NCI-H2107 treated with DMSO at 0.1 percent for 48 hours (cell line): ENCODE measurements at regions not wholly inside any gene's neighbourhood (a gene's known extent, or its start where the extent isn't known, plus 50 kb on each side); places are given as distances from the start of the nearest gene placed in this dataset.

Source experiments
- DNase-seq: peaks from one replicate; lab custom pipeline; 2025; ENCODE audit not compliant: unreplicated experiment; lab: John Stamatoyannopoulos, UW

DNA sequence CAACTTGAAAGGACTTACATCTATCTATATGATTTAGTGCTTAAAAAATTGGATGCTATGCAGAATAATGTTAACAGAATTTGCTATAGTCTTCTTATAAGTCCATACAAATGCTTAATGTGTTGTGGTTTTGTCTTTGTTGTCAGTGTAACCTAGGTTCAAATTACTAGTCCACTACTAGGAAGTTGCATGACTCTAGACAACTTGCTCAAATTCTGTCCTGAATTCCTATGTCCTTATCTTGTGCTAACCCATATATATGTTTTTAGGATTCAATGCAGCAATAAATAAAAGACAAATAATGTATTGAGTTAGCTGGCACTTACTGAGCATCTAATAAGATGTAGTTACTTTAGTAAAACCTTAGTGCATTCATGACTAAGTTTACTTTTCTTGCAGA is 276.5 kb upstream of the KCNMB2 start:
- DNase-seq = no peak

DNA sequence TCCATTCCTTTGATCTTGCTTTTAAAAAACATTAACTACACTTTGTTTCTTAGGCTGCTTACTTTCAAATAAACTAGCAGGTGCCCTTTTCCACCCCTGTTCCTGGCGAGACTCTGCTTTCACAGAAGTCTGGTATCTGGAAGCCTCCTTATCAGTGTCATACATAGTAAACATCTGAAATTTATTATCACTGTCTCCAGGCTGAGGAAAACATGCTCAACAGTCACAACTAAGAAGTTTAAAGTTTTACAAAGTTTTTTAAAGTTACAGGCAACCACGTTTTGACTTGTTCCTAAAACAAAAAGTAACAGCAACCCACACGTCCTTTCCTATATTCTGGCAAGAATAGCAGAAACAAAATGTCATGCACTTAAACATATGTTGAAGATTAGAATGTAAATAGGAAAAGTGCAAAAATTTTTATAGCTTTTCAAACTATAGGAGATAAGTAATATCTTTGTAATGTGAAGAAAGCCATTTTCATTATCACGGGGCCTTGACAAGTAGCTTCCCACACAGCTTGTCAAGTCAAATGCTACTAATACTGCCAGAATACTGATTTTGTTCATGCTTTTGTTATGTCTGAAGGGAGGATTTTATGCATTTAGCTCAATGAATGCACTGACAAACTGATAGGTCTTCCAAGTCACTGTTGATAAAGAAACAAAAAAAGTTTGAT is 275.2 kb upstream of the KCNMB2 start:
- DNase-seq = no peak

DNA sequence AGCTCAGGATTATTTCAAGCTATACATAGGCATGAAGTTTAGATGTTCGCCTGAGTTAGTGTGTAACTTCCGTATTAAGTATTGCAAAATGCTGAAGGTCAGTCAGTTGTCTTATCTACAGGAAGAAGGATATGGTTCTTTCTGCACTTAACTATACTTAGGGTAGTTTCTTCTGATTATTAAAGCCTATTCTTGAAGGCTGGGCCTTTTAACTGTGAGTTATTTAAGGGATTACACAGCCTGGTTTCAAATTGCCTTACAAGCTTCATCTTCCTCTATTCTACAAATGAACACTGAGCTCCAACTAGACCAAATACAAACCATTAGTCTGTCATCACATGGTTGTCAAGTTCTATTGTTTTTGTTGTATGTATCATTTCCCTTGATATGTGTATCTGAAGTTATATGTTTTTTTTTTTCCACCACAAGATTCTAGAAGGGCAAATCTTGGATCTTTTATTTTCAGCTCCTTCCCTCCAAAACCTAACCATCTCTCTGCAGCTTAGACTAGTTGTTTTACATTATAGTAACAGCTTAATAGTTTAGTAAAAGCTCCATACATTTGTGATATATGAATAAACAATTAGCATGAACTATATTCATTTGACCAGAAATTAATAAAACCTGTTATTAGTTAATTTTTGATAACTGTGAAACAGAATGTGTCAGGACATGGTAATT is 272.9 kb upstream of the KCNMB2 start:
- no peak for DNase-seq

DNA sequence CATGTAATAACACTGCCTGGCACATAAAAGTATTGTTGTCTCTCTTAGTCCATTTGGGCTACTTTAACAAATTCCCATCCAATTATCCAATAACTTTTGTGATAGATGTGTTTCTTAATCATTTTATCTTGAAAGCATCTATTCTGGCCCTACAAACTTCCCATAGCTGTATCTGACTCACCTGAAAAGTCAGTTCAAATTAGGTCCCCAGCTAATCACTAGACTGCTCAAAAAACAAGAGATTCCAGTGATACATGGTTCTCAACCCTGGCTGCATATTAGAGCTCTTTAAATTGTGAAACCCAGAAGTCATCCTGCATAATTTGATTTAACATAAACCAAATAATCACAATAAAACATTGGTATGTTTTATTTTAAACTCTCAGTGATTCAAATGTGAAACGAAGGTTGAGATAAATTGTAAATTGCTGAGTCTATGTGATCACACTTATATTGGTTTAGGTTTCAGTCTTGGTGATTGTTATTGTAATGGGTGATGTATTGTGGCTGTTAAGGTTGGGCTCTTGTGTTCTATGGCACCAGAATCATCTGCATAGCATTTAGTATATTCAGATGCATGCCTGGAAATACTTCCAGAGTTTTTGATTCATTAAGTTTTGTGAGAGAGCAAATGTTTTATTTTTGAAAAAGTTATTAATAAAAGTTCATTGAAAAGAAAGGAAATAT is 268.9 kb upstream of the KCNMB2 start:
- no peak for DNase-seq

DNA sequence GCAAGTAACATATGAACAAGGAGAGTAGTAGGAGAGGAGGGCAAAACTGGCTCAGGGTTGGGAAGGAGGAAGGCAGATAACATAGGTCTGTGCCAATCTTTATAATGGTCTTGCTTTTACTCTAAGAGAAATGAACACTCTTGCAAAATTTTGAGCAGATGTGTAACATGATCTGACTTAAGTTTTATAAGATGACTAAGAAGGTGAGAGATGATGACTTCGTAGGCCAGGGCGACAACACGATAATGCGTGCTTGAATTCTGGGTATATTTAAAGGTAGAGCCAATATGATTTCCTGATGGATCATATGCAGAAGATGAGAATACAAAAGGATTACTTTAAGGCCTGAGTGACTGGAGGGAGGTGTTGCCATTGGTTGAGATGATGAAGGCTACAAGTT is 265.4 kb upstream of the KCNMB2 start:
- DNase-seq = no peak

DNA sequence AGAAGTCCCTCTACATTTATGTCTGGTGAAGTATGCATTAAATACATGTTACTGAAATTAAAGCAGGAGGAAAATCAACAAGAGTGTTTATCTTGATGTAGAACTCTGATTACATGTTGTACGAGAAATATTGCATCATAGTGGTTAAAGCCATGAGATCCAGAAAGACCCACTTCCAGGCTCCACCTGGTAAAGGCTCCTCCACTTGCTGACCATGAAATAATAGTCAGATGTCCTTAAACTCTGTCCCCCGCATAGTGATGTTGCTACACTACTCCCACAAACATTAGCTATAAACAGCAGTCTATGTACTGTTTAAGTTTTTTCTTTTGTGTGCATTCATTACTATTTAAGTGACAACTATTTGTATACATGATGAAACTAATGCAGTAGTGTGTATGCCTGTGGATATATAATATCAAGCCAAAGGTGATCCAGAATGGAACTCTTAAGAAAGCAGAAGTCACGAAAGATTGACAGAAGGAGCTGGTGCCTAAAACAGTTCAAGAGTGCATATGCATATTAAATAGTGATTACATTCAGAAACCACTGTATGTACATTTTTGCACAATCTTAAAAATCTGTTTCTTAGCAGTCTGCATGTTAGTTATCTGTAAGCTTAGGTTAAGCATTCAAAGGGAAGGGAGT is 264.4 kb upstream of the KCNMB2 start:
- peak; percentile 33 for DNase-seq

DNA sequence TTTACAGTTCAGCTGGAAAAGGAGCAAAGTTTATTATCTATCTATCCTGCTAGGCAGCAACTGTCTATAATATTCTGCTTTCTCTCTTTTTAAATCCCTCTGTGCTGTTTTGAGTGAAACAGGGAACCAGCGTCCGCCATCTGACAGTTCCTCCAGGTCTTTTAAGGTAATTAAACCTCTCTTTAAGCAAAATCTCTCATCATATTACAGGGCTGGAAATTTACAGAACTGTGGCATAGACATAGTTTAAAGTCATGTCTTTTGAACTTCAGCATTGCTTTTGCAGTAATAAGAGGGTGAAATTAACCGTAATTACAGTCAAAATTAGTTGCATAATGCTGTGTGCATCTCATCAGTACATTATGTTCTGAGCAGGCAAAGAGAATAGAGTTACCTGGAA is 263.4 kb upstream of the KCNMB2 start:
- DNase-seq = no peak

DNA sequence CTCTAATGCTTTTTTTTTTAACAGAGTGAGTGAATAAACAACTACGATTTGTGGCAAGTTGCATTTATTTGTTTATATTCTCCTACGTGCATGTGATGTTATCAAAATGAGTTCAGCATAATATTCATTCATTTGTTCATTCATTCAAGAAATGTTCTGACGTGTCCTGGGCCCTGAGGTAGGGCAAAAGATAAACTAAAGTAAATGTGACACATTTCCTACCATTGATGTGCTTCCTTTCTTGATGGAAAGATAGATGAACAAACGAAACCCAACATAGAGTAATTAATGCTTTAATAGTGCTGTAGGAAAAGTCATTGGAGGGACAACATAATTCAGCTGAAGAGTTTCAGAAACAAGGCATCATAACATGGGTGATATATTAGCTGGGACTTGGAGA is 261.5 kb upstream of the KCNMB2 start:
- DNase-seq = no peak

DNA sequence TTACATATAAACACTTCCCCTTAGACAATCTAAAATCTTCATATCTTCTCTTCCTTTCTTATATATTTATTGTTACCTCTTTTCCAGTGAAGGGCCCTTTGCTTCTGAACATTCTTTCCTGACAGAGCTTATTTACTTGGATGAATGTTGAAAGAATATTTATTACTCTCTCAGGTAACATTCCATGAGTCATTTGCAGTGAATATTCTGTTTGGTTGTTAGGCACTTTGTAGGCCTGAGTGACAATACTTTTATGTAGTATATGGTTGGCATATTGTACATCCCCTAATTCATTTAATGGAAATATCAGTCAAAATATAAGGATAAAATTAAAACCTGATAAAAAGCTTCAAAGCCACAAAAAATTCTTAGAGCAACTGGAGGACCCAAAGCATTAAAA is 260.9 kb upstream of the KCNMB2 start:
- no peak for DNase-seq

DNA sequence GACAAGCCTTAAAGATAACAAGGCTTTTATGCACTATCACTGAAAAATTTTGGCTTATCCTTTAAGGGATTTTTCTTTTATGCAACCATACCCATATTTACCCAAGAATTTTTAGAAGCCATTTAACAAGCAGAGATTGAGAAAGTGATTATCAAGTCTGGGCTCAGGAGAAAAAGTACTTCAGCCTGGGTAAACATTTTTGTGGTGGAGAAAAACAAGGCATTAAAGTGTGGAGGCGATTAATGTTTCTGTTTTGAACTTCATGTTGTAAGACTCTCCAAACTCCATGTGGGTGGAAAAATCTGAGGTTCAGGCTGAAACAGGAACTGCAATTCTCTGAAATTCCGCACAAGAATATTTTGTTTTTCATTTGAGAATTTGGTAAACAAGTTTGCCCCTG is 260.4 kb upstream of the KCNMB2 start:
- DNase-seq = no peak

DNA sequence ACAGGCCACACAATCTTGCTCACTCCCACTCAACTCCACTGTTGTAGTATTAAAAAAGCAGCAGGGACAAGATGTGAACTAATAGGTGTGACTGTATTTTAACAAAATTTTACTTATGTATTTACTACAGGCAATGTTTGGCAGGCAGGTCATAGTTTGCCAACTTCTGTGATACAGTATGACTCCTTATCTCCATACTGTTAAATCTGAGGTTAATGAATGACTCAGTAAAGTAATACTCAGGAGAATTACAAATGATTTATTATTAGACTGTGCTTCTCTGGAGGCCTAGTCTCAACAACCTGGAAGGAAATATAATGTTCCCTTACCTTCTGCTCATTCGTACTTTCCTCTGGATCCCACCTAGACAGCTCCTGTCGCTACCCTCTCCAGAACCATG is 258.6 kb upstream of the KCNMB2 start:
- no peak for DNase-seq

DNA sequence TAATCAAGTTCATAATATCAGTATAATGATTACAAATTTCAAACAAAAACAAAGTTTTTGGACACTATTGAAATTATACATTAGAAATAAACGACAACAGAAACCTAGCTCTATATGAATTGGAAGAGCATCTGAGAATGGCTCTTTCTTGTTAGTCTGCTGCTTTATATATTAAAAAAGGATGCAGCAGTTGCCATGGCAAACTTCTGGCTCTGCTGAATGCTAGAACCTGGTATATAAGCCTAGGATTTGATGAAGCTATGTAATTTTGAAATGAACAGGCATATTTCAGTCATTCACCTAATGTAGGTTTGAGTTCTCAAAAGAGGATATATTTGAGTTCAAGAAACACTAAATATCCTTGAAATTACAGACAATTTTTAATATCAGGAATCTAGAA is 252.7 kb upstream of the KCNMB2 start:
- no peak for DNase-seq

DNA sequence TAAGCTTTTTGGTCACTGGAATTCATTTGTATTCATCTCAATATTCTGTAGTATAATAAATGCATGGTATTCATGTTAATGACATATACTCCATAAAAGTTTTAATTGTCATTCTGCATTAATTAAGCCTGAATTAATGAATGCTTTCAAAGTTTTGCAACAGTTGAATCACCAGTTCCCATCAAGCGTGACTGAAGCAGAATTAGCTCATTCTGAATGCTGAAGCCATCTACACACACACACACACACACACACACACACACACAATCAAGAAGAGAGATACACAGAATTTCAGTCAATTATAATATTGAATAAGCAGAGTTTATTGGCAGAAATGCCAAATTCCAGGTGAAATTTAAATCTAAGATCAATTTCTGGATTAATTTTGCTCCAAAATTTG is 252.1 kb upstream of the KCNMB2 start:
- no peak for DNase-seq

DNA sequence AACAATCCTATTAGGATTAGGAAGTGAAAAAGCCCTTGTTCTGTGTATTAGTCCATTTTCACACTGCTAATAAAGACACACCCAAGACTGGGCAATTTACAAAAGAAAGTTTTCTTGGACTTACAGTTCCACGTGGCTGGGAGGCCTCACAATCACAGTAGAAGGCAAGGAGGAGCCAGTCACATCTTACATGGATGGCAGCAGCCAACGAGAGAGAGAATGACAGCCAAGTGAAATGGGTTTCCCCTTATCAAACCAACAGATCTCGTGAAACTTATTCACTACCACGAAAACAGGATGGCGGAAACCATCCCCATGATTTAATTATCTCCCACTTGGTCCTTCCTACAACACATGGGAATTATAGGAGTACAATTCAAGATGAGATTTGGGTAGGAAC is 248.2 kb upstream of the KCNMB2 start:
- DNase-seq = no peak

DNA sequence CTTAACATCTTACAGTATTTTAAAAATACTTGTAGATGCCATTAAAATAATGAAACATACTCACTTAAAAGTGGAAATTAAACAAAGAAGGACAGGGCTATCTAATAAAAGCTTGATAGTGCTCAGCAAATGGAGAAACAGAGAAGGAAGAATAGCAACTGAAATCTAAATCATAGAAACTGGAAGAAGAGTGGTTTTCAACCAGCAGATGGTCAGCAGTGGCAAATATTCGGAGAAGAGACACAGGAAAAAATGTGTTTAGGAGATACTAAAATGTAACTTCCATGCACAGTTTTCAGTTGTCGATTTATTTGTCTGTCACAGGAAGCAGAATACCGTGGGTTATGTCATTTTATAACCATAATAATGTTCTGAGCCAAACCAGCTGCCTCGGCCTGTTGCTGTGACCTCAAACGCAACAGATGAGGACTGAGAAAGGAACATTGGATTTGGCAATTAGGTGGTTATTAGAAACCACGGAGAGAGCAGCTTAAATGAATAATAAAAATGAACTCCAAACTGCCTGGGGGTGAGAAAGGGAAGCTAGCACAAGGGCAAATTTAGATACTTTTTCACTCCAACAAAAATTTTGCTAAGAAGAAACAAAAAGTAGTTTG is 246.6 kb upstream of the KCNMB2 start:
- DNase-seq = no peak

DNA sequence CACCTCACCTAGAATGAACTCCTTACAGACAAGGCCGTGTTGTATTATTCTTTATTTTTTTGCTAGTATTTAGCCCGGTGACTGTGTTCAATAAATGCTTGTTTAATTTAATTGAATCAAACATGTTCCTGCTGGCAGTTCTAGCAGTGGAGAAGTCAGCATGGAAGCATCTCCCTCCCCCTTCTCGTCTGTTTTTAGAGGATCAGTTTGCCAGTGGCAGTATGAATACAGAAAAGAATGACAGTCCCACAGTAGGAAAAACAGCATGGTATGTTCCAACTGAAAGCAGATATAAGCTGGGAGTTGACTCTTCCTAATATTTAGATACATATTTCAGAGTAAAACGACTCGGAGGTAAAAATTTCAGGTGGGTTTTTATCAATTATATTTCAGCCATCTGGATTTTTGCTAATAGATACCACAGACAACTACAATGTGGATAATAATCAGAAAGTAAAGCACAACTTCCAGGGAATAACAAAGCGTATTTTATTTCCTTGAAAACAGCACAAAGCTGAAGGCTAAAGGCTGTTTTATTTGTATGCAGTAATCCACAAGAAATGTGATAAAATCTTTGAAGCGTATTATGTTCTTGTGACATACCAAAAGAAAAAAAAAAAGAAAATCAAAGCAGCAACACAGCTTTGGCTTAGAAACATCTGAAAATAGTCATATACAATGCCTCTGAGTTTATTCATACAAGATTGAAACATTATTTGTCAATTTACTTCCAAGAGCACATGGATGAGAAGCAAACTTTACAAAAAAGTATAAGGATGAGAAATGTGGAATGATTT is 244.5 kb upstream of the KCNMB2 start:
- no peak for DNase-seq

DNA sequence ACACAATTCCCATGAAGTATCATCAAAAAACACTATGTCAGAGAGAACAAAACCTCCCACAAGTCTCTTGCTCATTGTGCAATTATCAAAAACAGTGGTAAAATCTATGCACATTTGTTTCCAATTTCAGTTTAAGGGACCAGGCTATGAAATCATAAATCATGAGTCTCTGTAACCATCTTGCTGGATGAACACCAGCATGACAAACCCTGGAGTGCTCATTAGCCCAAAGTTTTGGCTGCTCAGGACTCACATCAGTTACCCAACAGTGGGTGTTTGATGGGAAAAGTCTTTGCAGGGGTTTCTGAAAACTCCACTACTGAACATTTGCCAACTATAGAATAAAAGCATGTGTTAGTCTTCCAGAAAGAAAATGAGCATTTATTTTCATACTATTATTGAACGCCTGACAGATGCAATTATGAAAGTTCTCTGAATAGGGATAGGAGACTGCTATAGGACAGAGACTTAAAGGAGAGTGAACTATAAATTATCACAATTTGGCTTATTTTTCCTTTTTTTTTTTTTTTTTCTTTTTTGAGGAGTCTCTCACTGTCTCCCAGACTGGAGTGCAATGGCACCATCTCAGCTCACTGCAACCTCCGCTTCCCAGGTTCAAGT is 240.8 kb upstream of the KCNMB2 start:
- no peak for DNase-seq

DNA sequence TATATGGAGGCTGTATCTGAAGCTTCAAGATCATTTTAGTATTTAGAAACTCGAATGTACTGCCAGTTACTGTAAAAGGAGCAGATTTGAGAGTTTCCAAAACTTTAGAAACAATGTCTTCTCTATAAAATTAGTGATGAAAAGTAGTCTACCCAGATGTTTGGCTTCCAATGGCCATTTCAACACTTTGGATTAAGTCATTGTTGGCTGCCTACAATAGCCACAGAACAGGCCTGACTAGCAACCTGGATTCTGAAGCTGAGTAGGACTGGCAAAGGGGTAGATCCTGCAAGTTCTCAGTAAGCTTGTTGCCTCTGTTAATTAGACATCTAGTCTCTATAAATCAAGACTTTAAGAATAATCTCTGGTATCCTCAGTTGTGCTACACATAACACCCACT is 239.0 kb upstream of the KCNMB2 start:
- DNase-seq = no peak

DNA sequence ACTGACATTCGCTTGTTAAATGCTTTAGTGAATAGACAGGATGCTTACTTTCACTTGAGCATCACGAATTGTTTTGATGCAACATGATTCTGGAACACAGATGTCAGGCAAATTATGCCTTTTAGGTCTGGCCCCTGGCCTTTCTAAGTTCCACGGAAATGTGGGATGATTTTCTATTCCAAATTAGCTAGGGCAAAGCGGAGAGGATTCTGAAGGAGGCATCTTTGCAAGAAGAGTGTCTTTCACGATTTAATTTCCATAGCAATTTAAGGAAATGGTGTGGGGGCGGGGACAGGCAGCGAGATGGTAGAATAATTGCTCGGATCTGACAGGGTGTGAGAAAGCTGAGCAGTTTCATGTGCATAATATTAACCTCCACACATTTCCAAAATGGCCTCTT is 238.5 kb upstream of the KCNMB2 start:
- DNase-seq = no peak

DNA sequence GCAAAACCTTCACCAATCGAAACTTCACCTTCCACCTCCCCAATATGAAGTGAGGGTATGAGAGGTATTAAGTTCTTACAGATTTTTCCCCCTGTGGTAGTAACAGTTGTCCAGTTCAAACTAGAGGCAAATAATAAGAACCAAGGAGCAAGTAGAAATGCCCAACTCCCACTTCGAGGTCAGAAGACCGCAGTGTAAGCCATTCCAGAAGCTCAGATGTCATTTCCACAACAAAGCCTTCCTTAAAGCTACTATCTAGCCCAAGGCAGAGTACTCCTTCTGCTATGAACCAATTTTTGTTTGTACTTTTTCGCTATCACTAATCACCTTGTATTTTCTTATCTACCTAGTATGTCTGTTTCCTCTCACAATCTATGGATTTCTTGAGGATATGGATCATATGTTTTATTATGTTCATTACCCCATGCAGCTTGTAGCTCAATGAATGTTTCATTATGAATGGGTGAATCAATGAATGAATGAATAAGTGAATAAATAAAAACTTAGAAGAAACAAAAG is 235.7 kb upstream of the KCNMB2 start:
- DNase-seq = no peak
